Pancreas (tissue), 10 donors: ENCODE measurements at regions not wholly inside any gene's neighbourhood (a gene's known extent, or its start where the extent isn't known, plus 50 kb on each side); places are given as distances from the start of the nearest gene placed in this dataset.
A peak's percentile ranks its signal among the peaks of the same experiment; 100 is the strongest.

Experiments used
- ATAC-seq, 4 donors: fragments of 200-7000 bp; cut with Tn5 transposase; one replicate each; pipeline versions ENCODE4 v1.8.0 to v1.9.1; 2020; ENCODE audit warnings: mild to moderate bottlenecking in 4 of 4, moderate library complexity in 4 of 4
- DNase-seq, 6 donors: peaks; one replicate each; pipeline ENCODE4 v3.0.0-alpha.2; 2020
- FAIRE-seq: peaks from 2 replicates; lab custom pipeline; 2012; peaks lifted over from hg19 to GRCh38; lab: Jason Lieb, UNC
- H3K27ac ChIP-seq, 4 donors: fragments of 200-600 bp; sonication (generic); 1 replicate in 3 of 4; 2 replicates in 1 of 4; pipeline versions ENCODE4 v1.5.0 to v1.8.0; 2020
- H3K27me3 ChIP-seq, 4 donors: fragments of 200-600 bp; one replicate each; pipeline ENCODE4 v1.8.0; 2021
- H3K36me3 ChIP-seq, 3 donors: fragments of 200-600 bp; sonication (generic) in 1 of 3; one replicate each; pipeline versions ENCODE4 v1.5.0 to v1.8.0; 2020 to 2021
- H3K4me1 ChIP-seq, 3 donors: fragments of 200-600 bp; one replicate each; pipeline ENCODE4 v1.8.0; 2021
- H3K4me3 ChIP-seq, 4 donors: fragments of 200-600 bp; sonication (generic) in 2 of 4; one replicate each; pipeline versions ENCODE4 v1.5.0 to v1.8.0; 2020 to 2021
- H3K9me3 ChIP-seq, 4 donors: fragments of 200-600 bp; one replicate each; pipeline ENCODE4 v1.8.0; 2021
- WGBS, 2 donors: extraction: QIAGEN DNeasy Blood & Tissue Kit; methylation state at CpG; one replicate each; pipeline ENCODE4 v1.1.7; 2013; 5-methylcytosine and 5-hydroxymethylcytosine counted together
- intact Hi-C, 3 donors: fragments of 100-400 bp; cut with DNase I; formaldehyde crosslinking; loops; one replicate each; pipeline versions ENCODE4 v1.11.1 to v1.14.2; 2022
- TF ChIP-seq, protein P1 (sequence below), 4 donors: fragments of 200-600 bp; sonication (generic) in 3 of 4; IDR thresholded peaks; one replicate each; pipeline versions ENCODE4 v1.5.0 to v1.8.0; 2021; ENCODE audit warnings: antibody characterized with exemption in 4 of 4
- donor health status: healthy with polysubstance abuse.
- donor health status: DM: no; HTN: no; CAD: no; lungs with moderate emphysema.
- donor health status: DM: no; HTN: no; CAD: no.
- donor health status: control.
- donor health status: control.
- donor health status: Bipolar disorder and iron deficiency.
- donor health status: DM: yes; HTN: yes; CAD: no.
- donor health status: DM: no; HTN: no; CAD: no.
- donor health status: DM: no; HTN: no; CAD: no.
- donor health status: DM: yes; HTN: yes; CAD: no.

DNA sequence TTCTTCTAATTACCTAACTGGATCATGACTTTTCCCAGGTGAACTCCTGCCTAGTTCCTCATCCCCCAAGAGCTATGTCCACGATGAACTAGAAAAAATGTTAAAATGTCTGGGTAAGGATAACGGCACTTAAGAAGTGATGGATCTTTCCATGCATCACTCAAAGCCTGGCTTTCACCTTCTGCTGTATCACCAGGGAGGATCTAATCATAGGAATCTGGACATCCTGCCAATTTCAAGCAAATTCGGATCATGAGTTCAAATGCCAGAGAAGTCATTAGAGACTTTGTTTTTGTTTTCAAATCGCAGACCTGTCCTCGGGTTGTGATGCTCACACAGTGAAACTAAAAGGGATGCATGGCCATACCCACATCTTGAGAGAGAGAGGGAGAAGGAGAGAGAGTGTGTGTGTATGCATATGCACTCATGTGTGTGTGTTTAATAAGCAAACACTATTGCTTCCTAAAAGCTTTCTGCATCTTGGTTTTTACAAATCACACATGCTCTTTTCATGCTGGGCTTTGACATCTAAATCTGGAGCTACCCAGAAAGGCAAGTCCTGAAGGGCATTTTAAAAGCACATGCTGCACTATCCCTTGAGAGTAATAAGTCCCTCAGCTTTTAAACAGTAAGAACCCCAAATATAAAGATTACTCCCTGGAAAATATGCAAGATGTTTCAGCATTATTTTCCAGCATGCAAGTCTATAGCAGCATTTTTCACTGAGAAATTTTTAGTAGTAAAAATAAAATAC lies 524.6 kb upstream of the NOX3 start:
- no peak overlapping the region for H3K4me3 ChIP-seq
- intact Hi-C loops, result no loop called here
- H3K4me1 ChIP-seq, result no peaks in the 10 kb centered on the region
- no peaks in the 10 kb centered on the region for H3K9me3 ChIP-seq
- 49 to 59% methylated on average over 5 of the region's 5 CpGs for WGBS, 2 donors
- H3K36me3 ChIP-seq, result no peaks in the 10 kb centered on the region
- DNase-seq (no peak), FAIRE-seq (no peak), ATAC-seq (peak in 1 of 4 donors; percentile 46)
- TF ChIP-seq, protein P1, sequence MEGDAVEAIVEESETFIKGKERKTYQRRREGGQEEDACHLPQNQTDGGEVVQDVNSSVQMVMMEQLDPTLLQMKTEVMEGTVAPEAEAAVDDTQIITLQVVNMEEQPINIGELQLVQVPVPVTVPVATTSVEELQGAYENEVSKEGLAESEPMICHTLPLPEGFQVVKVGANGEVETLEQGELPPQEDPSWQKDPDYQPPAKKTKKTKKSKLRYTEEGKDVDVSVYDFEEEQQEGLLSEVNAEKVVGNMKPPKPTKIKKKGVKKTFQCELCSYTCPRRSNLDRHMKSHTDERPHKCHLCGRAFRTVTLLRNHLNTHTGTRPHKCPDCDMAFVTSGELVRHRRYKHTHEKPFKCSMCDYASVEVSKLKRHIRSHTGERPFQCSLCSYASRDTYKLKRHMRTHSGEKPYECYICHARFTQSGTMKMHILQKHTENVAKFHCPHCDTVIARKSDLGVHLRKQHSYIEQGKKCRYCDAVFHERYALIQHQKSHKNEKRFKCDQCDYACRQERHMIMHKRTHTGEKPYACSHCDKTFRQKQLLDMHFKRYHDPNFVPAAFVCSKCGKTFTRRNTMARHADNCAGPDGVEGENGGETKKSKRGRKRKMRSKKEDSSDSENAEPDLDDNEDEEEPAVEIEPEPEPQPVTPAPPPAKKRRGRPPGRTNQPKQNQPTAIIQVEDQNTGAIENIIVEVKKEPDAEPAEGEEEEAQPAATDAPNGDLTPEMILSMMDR (IDR thresholded peaks at IDR 0.05), result no peak
- H3K27ac ChIP-seq, result no peak overlapping the region
- H3K27me3 ChIP-seq, result no peaks in the 10 kb centered on the region

- no peak for FAIRE-seq
- 84 to 93% methylated on average over 8 of the region's 8 CpGs for WGBS, 2 donors
- intact Hi-C loops, result no loop called here
Measured at GRCh38 chr6:155975506-155975905, 519.9 kb upstream of the NOX3 start.

DNA sequence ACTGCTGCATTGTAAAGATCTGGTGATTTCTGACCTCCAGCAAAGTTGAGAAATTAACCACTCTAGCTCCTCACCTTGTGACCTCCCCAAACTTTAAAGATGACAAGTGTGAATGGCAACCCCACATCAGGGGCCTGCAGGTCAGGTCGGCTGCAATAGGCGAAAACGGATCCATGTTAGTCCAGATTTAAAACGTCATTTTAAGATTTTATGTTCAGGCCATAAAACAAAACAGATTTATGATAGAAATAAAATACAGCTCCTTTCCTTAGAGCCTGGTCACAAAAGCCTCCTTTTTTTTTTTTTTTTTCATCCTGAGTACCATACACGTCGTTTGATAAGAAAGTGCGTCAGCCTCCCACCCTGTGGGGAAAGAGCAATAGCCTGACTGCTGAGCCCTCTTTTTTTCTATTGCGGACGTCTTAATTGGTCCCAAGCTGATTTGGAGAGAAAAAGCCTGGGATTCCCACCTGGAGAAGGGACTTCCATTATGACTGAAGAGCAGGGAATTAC lies 519.2 kb upstream of the NOX3 start:
- intact Hi-C loops, result no loop called here
- FAIRE-seq (no peak), ATAC-seq (no peak), DNase-seq (no peak)
- H3K9me3 ChIP-seq, result no peaks in the 10 kb centered on the region
- H3K36me3 ChIP-seq, result no peaks in the 10 kb centered on the region
- no peak overlapping the region for H3K4me3 ChIP-seq
- no peaks in the 10 kb centered on the region for H3K27me3 ChIP-seq
- H3K4me1 ChIP-seq, result no peaks in the 10 kb centered on the region
- 65 to 72% methylated on average over 9 of the region's 9 CpGs for WGBS, 2 donors
- H3K27ac ChIP-seq, result no peak overlapping the region
- TF ChIP-seq, protein P1 (IDR thresholded peaks at IDR 0.05), result no peak

More at GRCh38 chr6:155975506-155975905, 519.9 kb upstream of the NOX3 start:
- Histone ChIP-seq H3K9me3 (no peaks in the 10 kb centered on the region), H3K4me1 (no peaks in the 10 kb centered on the region), H3K27ac (no peak overlapping the region), H3K27me3 (no peaks in the 10 kb centered on the region), H3K36me3 (no peaks in the 10 kb centered on the region), H3K4me3 (no peak overlapping the region)
- no peak for ATAC-seq
- DNase-seq, result no peak
- TF ChIP-seq, protein P1 (IDR thresholded peaks at IDR 0.05), result no peak

DNA sequence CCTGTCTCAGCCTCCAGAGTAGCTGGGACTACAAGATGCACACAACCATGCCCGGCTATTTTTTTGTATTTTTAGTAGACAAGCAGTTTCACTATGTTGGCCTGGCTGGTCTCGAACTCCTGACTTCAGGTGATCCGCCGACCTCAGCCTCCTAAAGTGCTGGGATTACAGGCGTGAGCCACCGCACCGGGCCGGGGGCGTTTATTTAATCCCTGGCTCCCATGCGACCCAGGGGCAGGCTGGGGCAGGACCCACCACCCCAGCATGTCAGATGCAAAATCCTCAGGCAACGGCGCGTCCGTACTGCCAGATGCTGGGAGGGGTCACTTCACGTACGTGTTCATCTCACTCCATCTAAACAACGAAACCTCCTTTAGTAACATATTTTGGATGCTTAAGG lies 518.7 kb upstream of the NOX3 start:
- Histone ChIP-seq H3K36me3 (no peaks in the 10 kb centered on the region), H3K4me1 (no peaks in the 10 kb centered on the region), H3K4me3 (no peak overlapping the region), H3K9me3 (no peaks in the 10 kb centered on the region), H3K27ac (no peak overlapping the region), H3K27me3 (no peaks in the 10 kb centered on the region)
- DNase-seq (no peak), ATAC-seq (no peak), FAIRE-seq (no peak)
- intact Hi-C loops, result no loop called here
- TF ChIP-seq, protein P1 (IDR thresholded peaks at IDR 0.05), result no peak
- WGBS, 2 donors, result 77 to 91% methylated on average over 17 of the region's 17 CpGs
